ENCODE measurements at regions not wholly inside any gene's neighbourhood (a gene's known extent, or its start where the extent isn't known, plus 50 kb on each side); places are given as distances from the start of the nearest gene placed in this dataset.
"Not testable (repeated sequence)": the region's sequence is repeated elsewhere in the genome, so short reads cannot be mapped to it uniquely, and the experiment has no call there.

DNA sequence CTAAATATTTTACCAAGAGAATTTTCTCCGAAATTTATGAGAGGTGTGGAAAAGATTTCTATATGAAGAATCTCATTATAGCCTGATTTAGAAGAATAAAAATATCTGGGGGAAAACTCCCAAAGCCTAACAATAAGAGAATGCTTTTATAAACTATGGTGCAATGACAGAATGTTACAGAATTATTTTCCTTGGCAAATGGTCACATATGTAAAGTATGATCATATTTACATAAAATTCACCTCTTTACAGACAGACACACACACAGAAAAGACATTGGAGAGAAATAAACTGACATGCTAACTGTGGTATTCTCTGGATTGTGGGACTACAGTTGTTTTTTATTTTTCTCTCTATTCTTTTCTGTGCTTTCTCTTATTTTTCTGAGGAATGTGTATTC, 226.3 kb upstream of the USP24 start:
- no peaks in the 10 kb centered on the region for H3K9me3 ChIP-seq (ENCODE audit: low read depth)
- H3K9ac ChIP-seq: no peak overlapping the region
- H3K27me3 ChIP-seq (replicated peaks; ENCODE audit: insufficient read depth): no peaks in the 10 kb centered on the region
- no peaks in the 10 kb centered on the region for H4K20me1 ChIP-seq (ENCODE audit: insufficient read depth)
- no peak overlapping the region for H3K27ac ChIP-seq
- no peak overlapping the region for H3K4me2 ChIP-seq (ENCODE audit: unreplicated experiment)
- DNase-seq: no peak
- peaks cover 32% of the 10 kb centered on the region for H3F3A ChIP-seq (ENCODE audit: insufficient read depth)
- no peaks in the 10 kb centered on the region for H3K36me3 ChIP-seq (ENCODE audit: low read depth)
- no peak overlapping the region for H3K4me3 ChIP-seq
- no peaks in the 10 kb centered on the region for H3K9me2 ChIP-seq (ENCODE audit: insufficient read depth)
- H2AFZ ChIP-seq: no peak overlapping the region
- in situ Hi-C loops (cut with MboI): no loop called here
- TF ChIP-seq EZH2phosphoT487 (IDR thresholded peaks at IDR 0.05; ENCODE audit: insufficient read depth, low read depth) (no peak), EZH2 (IDR thresholded peaks at IDR 0.05; ENCODE audit: insufficient read depth, poor library complexity, severe bottlenecking) (no peak)
- 93 to 96% methylated on average over 1 of the region's 1 CpG for WGBS, 2 experiments (ENCODE audit: low coverage in 1 of 2, low lambda C conversion rate in 2 of 2, missing lambda C conversion rate in 2 of 2)
- H3K79me2 ChIP-seq (ENCODE audit: insufficient read depth): no peaks in the 10 kb centered on the region
- peaks cover 34% of the 10 kb centered on the region for H3K4me1 ChIP-seq (ENCODE audit: insufficient read depth)

- Histone ChIP-seq H3K27me3 (replicated peaks; ENCODE audit: insufficient read depth) (no peaks in the 10 kb centered on the region), H4K20me1 (ENCODE audit: insufficient read depth) (no peaks in the 10 kb centered on the region), H3K4me1 (ENCODE audit: insufficient read depth) (peaks cover 5% of the 10 kb centered on the region), H3F3A (ENCODE audit: insufficient read depth) (peaks cover 5% of the 10 kb centered on the region), H3K36me3 (ENCODE audit: low read depth) (no peaks in the 10 kb centered on the region), H3K79me2 (ENCODE audit: insufficient read depth) (no peaks in the 10 kb centered on the region), H3K9me3 (ENCODE audit: low read depth) (no peaks in the 10 kb centered on the region), H3K9ac (no peak overlapping the region), H3K4me2 (ENCODE audit: unreplicated experiment) (no peak overlapping the region), H3K27ac (no peak overlapping the region), H3K4me3 (no peak overlapping the region), H2AFZ (no peak overlapping the region), H3K9me2 (ENCODE audit: insufficient read depth) (no peaks in the 10 kb centered on the region)
- TF ChIP-seq EZH2phosphoT487 (IDR thresholded peaks at IDR 0.05; ENCODE audit: insufficient read depth, low read depth): no peak
- no peak for TF ChIP-seq EZH2 (IDR thresholded peaks at IDR 0.05; ENCODE audit: insufficient read depth, poor library complexity, severe bottlenecking)
- in situ Hi-C loops (cut with MboI): no loop called here
- 0% methylated on average over 2 of the region's 2 CpGs for WGBS, 2 experiments (ENCODE audit: low coverage in 1 of 2, low lambda C conversion rate in 2 of 2, missing lambda C conversion rate in 2 of 2)
- DNase-seq: no peak
Measured at GRCh38 chr1:55437692-55438091, 222.5 kb upstream of the USP24 start.

GRCh38 chr1:55430720-55431119, 215.6 kb upstream of the USP24 start:
- H4K20me1 ChIP-seq (ENCODE audit: insufficient read depth); H3K79me2 ChIP-seq (ENCODE audit: insufficient read depth); H3K9me3 ChIP-seq (ENCODE audit: low read depth); H3K9ac ChIP-seq; H3K4me2 ChIP-seq (ENCODE audit: unreplicated experiment); H3K36me3 ChIP-seq (ENCODE audit: low read depth); H3K9me2 ChIP-seq (ENCODE audit: insufficient read depth); H3K27me3 ChIP-seq (replicated peaks; ENCODE audit: insufficient read depth); H3K4me3 ChIP-seq; in situ Hi-C loops (cut with MboI): not testable (repeated sequence)
- Histone ChIP-seq H3K4me1 (ENCODE audit: insufficient read depth) (peaks cover 34% of the 10 kb centered on the region), H3F3A (ENCODE audit: insufficient read depth) (peaks cover 20% of the 10 kb centered on the region), H2AFZ (peak overlapping the region; percentile 50; the same call in 1 of the 2 replicates), H3K27ac (peak overlapping the region; percentile 66)
- 53 to 65% methylated on average over 3 of the region's 3 CpGs for WGBS, 2 experiments (ENCODE audit: low coverage in 1 of 2, low lambda C conversion rate in 2 of 2, missing lambda C conversion rate in 2 of 2)
- peak; percentile 38 for DNase-seq

DNA sequence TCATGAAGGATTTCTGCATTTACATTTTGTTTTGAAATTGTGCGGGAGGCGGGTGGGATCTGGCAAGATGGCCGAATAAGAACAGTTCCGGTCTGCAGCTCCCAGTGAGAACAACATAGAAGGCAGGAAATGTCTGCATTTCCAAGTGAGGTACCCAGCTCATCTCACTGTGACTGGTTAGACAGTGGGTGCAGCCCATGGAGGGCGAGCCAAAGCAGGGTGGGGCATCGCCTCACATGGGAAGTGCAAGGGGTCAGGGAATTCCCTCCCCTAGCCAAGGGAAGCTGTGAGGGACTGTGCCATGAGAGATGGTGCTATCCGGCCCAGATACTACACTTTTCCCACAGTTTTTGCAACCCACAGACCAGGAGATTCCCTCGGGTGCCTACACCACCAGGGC, 215.0 kb upstream of the USP24 start:
- H3K79me2 ChIP-seq (ENCODE audit: insufficient read depth); H3K27me3 ChIP-seq (replicated peaks; ENCODE audit: insufficient read depth); H3K9ac ChIP-seq; H3K36me3 ChIP-seq (ENCODE audit: low read depth); H4K20me1 ChIP-seq (ENCODE audit: insufficient read depth); DNase-seq; in situ Hi-C loops (cut with MboI); H3K4me3 ChIP-seq; H3K9me3 ChIP-seq (ENCODE audit: low read depth); H3K9me2 ChIP-seq (ENCODE audit: insufficient read depth): not testable (repeated sequence)
- Histone ChIP-seq H3K27ac (peak overlapping the region; percentile 66), H3K4me1 (ENCODE audit: insufficient read depth) (peaks cover 34% of the 10 kb centered on the region), H3F3A (ENCODE audit: insufficient read depth) (peaks cover 20% of the 10 kb centered on the region), H3K4me2 (ENCODE audit: unreplicated experiment) (peak overlapping the region; percentile 59), H2AFZ (peak overlapping the region; percentile 50; the same call in 1 of the 2 replicates)
- WGBS, 2 experiments (ENCODE audit: low coverage in 1 of 2, low lambda C conversion rate in 2 of 2, missing lambda C conversion rate in 2 of 2): 91 to 95% methylated on average over 8 of the region's 8 CpGs
